ENCODE measurements at regions not wholly inside any gene's neighbourhood (a gene's known extent, or its start where the extent isn't known, plus 50 kb on each side); places are given as distances from the start of the nearest gene placed in this dataset.

- intact Hi-C loops (cut with DNase I): no loop called here
- ATAC-seq (no peak), DNase-seq (peak in 1 of 3 donors; percentile 40)
- no peaks in the 10 kb centered on the region for H3K4me1 ChIP-seq (ENCODE audit: control insufficient read depth, insufficient read depth, low read length)
- 10% methylated on average over 40 of the region's 40 CpGs for WGBS
- H3K27me3 ChIP-seq (ENCODE audit: control insufficient read depth, insufficient read depth): no peaks in the 10 kb centered on the region
- no peak overlapping the region for H3K4me3 ChIP-seq (ENCODE audit: low read length)
- H3K27ac ChIP-seq (ENCODE audit: low read length): no peak overlapping the region
- H3K9me3 ChIP-seq (ENCODE audit: control insufficient read depth, low read length): no peaks in the 10 kb centered on the region
These were observed 64.9 kb upstream of the BHLHE23 start for GRCh38 chr20:63071541-63072181.

GRCh38 chr20:63070771-63071540 is 64.2 kb upstream of the BHLHE23 start:
- 88% methylated on average over 11 of the region's 11 CpGs for WGBS
- H3K27me3 ChIP-seq (ENCODE audit: control insufficient read depth, insufficient read depth): no peaks in the 10 kb centered on the region
- H3K4me1 ChIP-seq (ENCODE audit: control insufficient read depth, insufficient read depth, low read length): no peaks in the 10 kb centered on the region
- DNase-seq (peak in 1 of 3 donors; percentile 29), ATAC-seq (no peak)
- no peak overlapping the region for H3K27ac ChIP-seq (ENCODE audit: low read length)
- intact Hi-C loops (cut with DNase I): no loop called here
- no peak overlapping the region for H3K4me3 ChIP-seq (ENCODE audit: low read length)
- no peaks in the 10 kb centered on the region for H3K9me3 ChIP-seq (ENCODE audit: control insufficient read depth, low read length)

GRCh38 chr20:63070301-63070625 is 63.5 kb upstream of the BHLHE23 start:
- no peak overlapping the region for H3K4me3 ChIP-seq (ENCODE audit: low read length)
- H3K27me3 ChIP-seq (ENCODE audit: control insufficient read depth, insufficient read depth): no peaks in the 10 kb centered on the region
- H3K9me3 ChIP-seq (ENCODE audit: control insufficient read depth, low read length): no peaks in the 10 kb centered on the region
- ATAC-seq: no peak
- intact Hi-C loops (cut with DNase I): no loop called here
- 32% methylated on average over 3 of the region's 3 CpGs for WGBS
- no peaks in the 10 kb centered on the region for H3K4me1 ChIP-seq (ENCODE audit: control insufficient read depth, insufficient read depth, low read length)
- DNase-seq: peak in 1 of 3 donors; percentile 5
- H3K27ac ChIP-seq (ENCODE audit: low read length): no peak overlapping the region

- Histone ChIP-seq H3K9me3 (ENCODE audit: control insufficient read depth, low read length) (no peaks in the 10 kb centered on the region), H3K4me1 (ENCODE audit: control insufficient read depth, insufficient read depth, low read length) (no peaks in the 10 kb centered on the region), H3K4me3 (ENCODE audit: low read length) (no peak overlapping the region), H3K27ac (ENCODE audit: low read length) (no peak overlapping the region), H3K27me3 (ENCODE audit: control insufficient read depth, insufficient read depth) (no peaks in the 10 kb centered on the region)
- ATAC-seq (no peak), DNase-seq (peak in 2 of 3 donors; percentile 3 to 31)
- intact Hi-C loops (cut with DNase I): no loop called here
- WGBS: 76% methylated on average over 10 of the region's 10 CpGs
These were observed 62.1 kb upstream of the BHLHE23 start for GRCh38 chr20:63068711-63069367.

GRCh38 chr20:63067721-63068560 is 61.2 kb upstream of the BHLHE23 start:
- 74% methylated on average over 25 of the region's 26 CpGs for WGBS
- H3K9me3 ChIP-seq (ENCODE audit: control insufficient read depth, low read length): no peaks in the 10 kb centered on the region
- H3K27me3 ChIP-seq (ENCODE audit: control insufficient read depth, insufficient read depth): no peaks in the 10 kb centered on the region
- DNase-seq (peak; percentile 2 to 40 (median 27)), ATAC-seq (no peak)
- no peak overlapping the region for H3K27ac ChIP-seq (ENCODE audit: low read length)
- intact Hi-C loops (cut with DNase I): no loop called here
- H3K4me3 ChIP-seq (ENCODE audit: low read length): no peak overlapping the region
- no peaks in the 10 kb centered on the region for H3K4me1 ChIP-seq (ENCODE audit: control insufficient read depth, insufficient read depth, low read length)

- peak in 1 of 3 donors; percentile 21 for DNase-seq
These were observed 60.5 kb upstream of the BHLHE23 start for GRCh38 chr20:63067266-63067635.

GRCh38 chr20:63066506-63067265 is 59.9 kb upstream of the BHLHE23 start:
- ATAC-seq (no peak), DNase-seq (peak in 1 of 3 donors; percentile 37)
- H3K9me3 ChIP-seq (ENCODE audit: control insufficient read depth, low read length): no peaks in the 10 kb centered on the region
- no peaks in the 10 kb centered on the region for H3K27me3 ChIP-seq (ENCODE audit: control insufficient read depth, insufficient read depth)
- no peak overlapping the region for H3K4me3 ChIP-seq (ENCODE audit: low read length)
- intact Hi-C loops (cut with DNase I): no loop called here
- 67% methylated on average over 23 of the region's 23 CpGs for WGBS
- no peaks in the 10 kb centered on the region for H3K4me1 ChIP-seq (ENCODE audit: control insufficient read depth, insufficient read depth, low read length)
- no peak overlapping the region for H3K27ac ChIP-seq (ENCODE audit: low read length)

More at GRCh38 chr20:63067266-63067635, 60.5 kb upstream of the BHLHE23 start:
- no peaks in the 10 kb centered on the region for H3K27me3 ChIP-seq (ENCODE audit: control insufficient read depth, insufficient read depth)
- H3K4me1 ChIP-seq (ENCODE audit: control insufficient read depth, insufficient read depth, low read length): no peaks in the 10 kb centered on the region
- 71% methylated on average over 12 of the region's 12 CpGs for WGBS
- no peaks in the 10 kb centered on the region for H3K9me3 ChIP-seq (ENCODE audit: control insufficient read depth, low read length)
- intact Hi-C loops (cut with DNase I): no loop called here
- H3K4me3 ChIP-seq (ENCODE audit: low read length): no peak overlapping the region
- no peak overlapping the region for H3K27ac ChIP-seq (ENCODE audit: low read length)
- ATAC-seq: no peak

GRCh38 chr20:63065911-63066310 is 59.1 kb upstream of the BHLHE23 start:
- no peak overlapping the region for H3K4me3 ChIP-seq (ENCODE audit: low read length)
- no peak for ATAC-seq
- intact Hi-C loops (cut with DNase I): no loop called here
- H3K27me3 ChIP-seq (ENCODE audit: control insufficient read depth, insufficient read depth): no peaks in the 10 kb centered on the region
- H3K4me1 ChIP-seq (ENCODE audit: control insufficient read depth, insufficient read depth, low read length): no peaks in the 10 kb centered on the region
- WGBS: 85% methylated on average over 16 of the region's 16 CpGs
- DNase-seq: peak in 1 of 3 donors; percentile 23
- no peak overlapping the region for H3K27ac ChIP-seq (ENCODE audit: low read length)
- no peaks in the 10 kb centered on the region for H3K9me3 ChIP-seq (ENCODE audit: control insufficient read depth, low read length)

GRCh38 chr20:63064745-63065711 is 58.3 kb upstream of the BHLHE23 start:
- H3K9me3 ChIP-seq (ENCODE audit: control insufficient read depth, low read length): no peaks in the 10 kb centered on the region
- DNase-seq (peak in 1 of 3 donors; percentile 29), ATAC-seq (no peak)
- H3K4me1 ChIP-seq (ENCODE audit: control insufficient read depth, insufficient read depth, low read length): no peaks in the 10 kb centered on the region
- WGBS: 68% methylated on average over 42 of the region's 42 CpGs
- no peaks in the 10 kb centered on the region for H3K27me3 ChIP-seq (ENCODE audit: control insufficient read depth, insufficient read depth)
- no peak overlapping the region for H3K27ac ChIP-seq (ENCODE audit: low read length)
- H3K4me3 ChIP-seq (ENCODE audit: low read length): no peak overlapping the region
- intact Hi-C loops (cut with DNase I): no loop called here

Measured in right cardiac atrium (tissue), 5 donors.